IMR-90 (cell line): ENCODE measurements at regions not wholly inside any gene's neighbourhood (a gene's known extent, or its start where the extent isn't known, plus 50 kb on each side); places are given as distances from the start of the nearest gene placed in this dataset.

Experiments
- ATAC-seq: fragments of 200-7000 bp; cut with Tn5 transposase; 2 replicates; pipeline ENCODE4 v1.9.1; 2020; ENCODE audit warnings: low read depth, mild to moderate bottlenecking, moderate library complexity
- BruUV-seq: library from RNA; stranded (reverse); fragments of 400-500 nt; replicated peaks from 2 replicates; lab custom pipeline; 2021; lab: Mats Ljungman, UMichigan
- CTCF ChIA-PET: fragments of 300-600 bp; formaldehyde crosslinking; extraction: SDS; loops from one replicate; lab custom pipeline; 2021; ENCODE audit warnings: antibody characterized with exemption; lab: Yijun Ruan, JAX
- POLR2A ChIA-PET: fragments of 300-600 bp; sonication (Branson Sonifier 250); formaldehyde crosslinking; loops from one replicate; lab custom pipeline; 2022; ENCODE audit warnings: antibody characterized with exemption; ENCODE audit not compliant: unreplicated experiment; lab: Charles Lee
- DNase-seq: peaks from one replicate; pipeline ENCODE4 v3.0.0; 2013
- H2AFZ ChIP-seq: replicated peaks from 2 replicates; pipeline ENCODE3; 2013; ENCODE audit warnings: low read length, mild to moderate bottlenecking; ENCODE audit not compliant: poor library complexity
- H2AK5ac ChIP-seq: 2 replicates; pipeline ENCODE4 v1.6.1; 2013; ENCODE audit warnings: low read depth, low read length, inconsistent platforms
- H2AK9ac ChIP-seq: replicated peaks from 2 replicates; pipeline ENCODE3; 2013; ENCODE audit warnings: mild to moderate bottlenecking, low read depth, low read length, moderate library complexity; ENCODE audit not compliant: poor library complexity
- H2BK120ac ChIP-seq: 2 replicates; pipeline ENCODE4 v1.6.1; 2013; ENCODE audit warnings: low read depth, low read length, inconsistent platforms
- H2BK15ac ChIP-seq: 3 replicates; pipeline ENCODE4 v1.6.1; 2013; ENCODE audit warnings: low read depth, low read length, inconsistent platforms
- H2BK20ac ChIP-seq: 2 replicates; pipeline ENCODE4 v1.6.1; 2013; ENCODE audit warnings: low read depth, mild to moderate bottlenecking, inconsistent platforms, low read length, moderate library complexity
- H2BK5ac ChIP-seq: 2 replicates; pipeline ENCODE4 v1.6.1; 2013; ENCODE audit warnings: mild to moderate bottlenecking, low read depth, low read length, inconsistent platforms; ENCODE audit not compliant: poor library complexity, severe bottlenecking
- H3K14ac ChIP-seq: replicated peaks from 2 replicates; pipeline ENCODE4 v1.6.1; 2013; ENCODE audit warnings: low read depth, low read length, inconsistent platforms
- H3K18ac ChIP-seq: 2 replicates; pipeline ENCODE4 v1.6.1; 2013; ENCODE audit warnings: low read depth, low read length, control low read depth
- H3K23ac ChIP-seq: 2 replicates; pipeline ENCODE4 v1.6.1; 2013; ENCODE audit warnings: low read depth, low read length, inconsistent platforms
- H3K27ac ChIP-seq: 2 replicates; pipeline ENCODE4 v1.5.1; 2013; ENCODE audit warnings: mild to moderate bottlenecking, control low read depth, low read length; ENCODE audit not compliant: insufficient read depth
- H3K27me3 ChIP-seq: 2 replicates; pipeline ENCODE4 v1.6.1; 2013; ENCODE audit warnings: low read length; ENCODE audit not compliant: control insufficient read depth, insufficient read depth
- H3K36me3 ChIP-seq: 2 replicates; pipeline ENCODE4 v1.6.1; 2013; ENCODE audit warnings: low read length, mixed read lengths; ENCODE audit not compliant: control insufficient read depth, insufficient read depth
- H3K4ac ChIP-seq: 2 replicates; pipeline ENCODE4 v1.6.1; 2013; ENCODE audit warnings: low read depth, low read length, inconsistent platforms
- H3K4me1 ChIP-seq: 2 replicates; pipeline ENCODE4 v1.6.1; 2013; ENCODE audit warnings: low read length, mixed read lengths; ENCODE audit not compliant: control insufficient read depth, insufficient read depth
- H3K4me2 ChIP-seq: 2 replicates; pipeline ENCODE4 v1.6.1; 2013; ENCODE audit warnings: low read depth, mild to moderate bottlenecking, control low read depth, low read length, moderate library complexity
- H3K4me3 ChIP-seq: 2 replicates; pipeline ENCODE4 v1.5.1; 2013; ENCODE audit warnings: low read depth, mild to moderate bottlenecking, control low read depth, low read length, moderate library complexity; ENCODE audit not compliant: insufficient read depth
- H3K56ac ChIP-seq: 2 replicates; pipeline ENCODE4 v1.6.1; 2013; ENCODE audit warnings: low read length, inconsistent platforms; ENCODE audit not compliant: insufficient read depth; ENCODE audit errors: extremely low read depth
- H3K79me1 ChIP-seq, 2 experiments: 2 replicates each; pipeline ENCODE4 v1.6.1; 2013; ENCODE audit warnings: low read length in 2 of 2, inconsistent platforms in 1 of 2, low read depth in 1 of 2
- H3K9ac ChIP-seq: 2 replicates; pipeline ENCODE4 v1.6.1; 2013; ENCODE audit warnings: low read depth, low read length, control low read depth
- H3K9me1 ChIP-seq: 2 replicates; pipeline ENCODE4 v1.6.1; 2013; ENCODE audit warnings: low read length, inconsistent platforms; ENCODE audit not compliant: insufficient read depth
- H3K9me3 ChIP-seq: 2 replicates; pipeline ENCODE4 v1.6.1; 2013; ENCODE audit warnings: low read length; ENCODE audit not compliant: control insufficient read depth, insufficient read depth
- H4K20me1 ChIP-seq: 2 replicates; pipeline ENCODE4 v1.6.1; 2013; ENCODE audit warnings: low read length, inconsistent platforms; ENCODE audit not compliant: insufficient read depth
- H4K5ac ChIP-seq: 2 replicates; pipeline ENCODE4 v1.6.1; 2013; ENCODE audit warnings: mild to moderate bottlenecking, low read depth, low read length, control low read depth
- H4K8ac ChIP-seq, 2 experiments: 2 replicates each; pipeline ENCODE4 v1.6.1; 2013; ENCODE audit warnings: low read depth in 2 of 2, low read length in 2 of 2, control low read depth in 1 of 2, inconsistent platforms in 1 of 2
- H4K91ac ChIP-seq: 2 replicates; pipeline ENCODE4 v1.6.1; 2013; ENCODE audit warnings: low read depth, low read length, inconsistent platforms; ENCODE audit not compliant: insufficient read depth
- CHD1 ChIP-seq: IDR thresholded peaks from 2 replicates; pipeline ENCODE4 v1.6.1; 2012; ENCODE audit warnings: low read depth, low read length, improper control_type of control experiment
- FOS ChIP-seq: fragments of 150-350 bp; IDR thresholded peaks from 2 replicates; pipeline ENCODE4 v1.6.1; 2016; ENCODE audit warnings: low read depth, low read length
- NFE2L2 ChIP-seq: fragments of 150-350 bp; IDR thresholded peaks from 2 replicates; pipeline ENCODE4 v1.6.1; 2016; ENCODE audit warnings: low read depth, mild to moderate bottlenecking, low read length
- POLR2A ChIP-seq: IDR thresholded peaks from 2 replicates; pipeline ENCODE4 v1.6.1; 2012; ENCODE audit warnings: mild to moderate bottlenecking, low read depth, low read length
- RCOR1 ChIP-seq: IDR thresholded peaks from 2 replicates; pipeline ENCODE4 v1.6.1; 2012; ENCODE audit warnings: mild to moderate bottlenecking, low read length, improper control_type of control experiment; ENCODE audit not compliant: insufficient replicate concordance
- WGBS, 2 experiments: methylation state at CpG; one replicate each; pipeline versions ENCODE4 v1.1.5 to v1.1.7; 2013; ENCODE audit warnings: missing lambda C conversion rate in 2 of 2; ENCODE audit not compliant: insufficient read length in 1 of 2; ENCODE audit errors: extremely low coverage in 2 of 2; 5-methylcytosine and 5-hydroxymethylcytosine counted together
- dilution Hi-C: fragments of 300-500 bp; cut with HindIII; formaldehyde crosslinking; loops from one replicate; pipeline ENCODE4 v1.14.3; 2018; ENCODE audit warnings: low sequenced_read_pairs; ENCODE audit not compliant: unreplicated experiment
- in situ Hi-C: fragments of 300-500 bp; cut with MboI; formaldehyde crosslinking; loops from 3 replicates; pipeline ENCODE4 v1.14.3; 2019; ENCODE audit warnings: low sequenced_read_pairs, inconsistent platforms, mixed read lengths
- intact Hi-C: fragments of 100-400 bp; cut with micrococcal nuclease; formaldehyde crosslinking; loops from 2 replicates; pipeline ENCODE4 v1.10.0; 2022

DNA sequence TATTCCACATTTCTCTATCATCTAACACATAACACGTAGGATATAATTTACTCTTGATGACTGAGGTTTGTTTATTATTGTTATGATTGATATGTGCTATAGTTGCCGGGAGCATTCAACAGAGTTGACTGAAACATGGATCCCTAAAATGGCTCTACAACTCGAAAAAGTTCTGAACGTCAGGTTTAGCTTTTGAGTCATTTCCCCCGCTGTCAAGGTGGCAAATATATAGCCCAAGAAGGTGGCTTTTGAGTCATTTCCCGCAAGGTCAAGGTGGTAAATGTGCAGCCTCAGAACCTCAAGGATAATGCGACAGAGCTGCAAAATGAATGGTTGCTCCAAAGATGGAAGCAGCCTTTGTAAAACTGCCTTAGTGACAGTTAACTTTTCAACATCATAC, 104.0 kb downstream of the NIBAN1 start:
- in situ Hi-C loops: no loop called here
- Histone ChIP-seq H3K23ac (no peak overlapping the region), H3K27ac (no peak overlapping the region), H2AFZ (no peak overlapping the region), H4K8ac (no peak overlapping the region), H2BK120ac (no peak overlapping the region), H3K4me2 (no peak overlapping the region), H2AK5ac (no peak overlapping the region), H3K9me3 (no peaks in the 10 kb centered on the region), H4K91ac (no peak overlapping the region), H3K4me1 (peaks cover 5% of the 10 kb centered on the region), H3K36me3 (no peaks in the 10 kb centered on the region), H3K9me1 (0 out of 2 replicates have a peak, but pooled peaks cover 6% of the 10 kb centered on the region), H3K4ac (no peak overlapping the region), H2AK9ac (no peak overlapping the region), H2BK20ac (no peak overlapping the region), H2BK5ac (no peak overlapping the region), H3K18ac (no peak overlapping the region), H3K9ac (no peak overlapping the region), H2BK15ac (no peak overlapping the region), H3K56ac (no peak overlapping the region), H4K5ac (no peak overlapping the region), H3K14ac (no peak overlapping the region), H3K27me3 (no peaks in the 10 kb centered on the region), H3K4me3 (no peak overlapping the region), H3K79me1 (no peaks in the 10 kb centered on the region), H4K20me1 (no peaks in the 10 kb centered on the region; the same call in 1 of the 2 replicates)
- CTCF ChIA-PET: no interaction called here
- intact Hi-C loops: no loop called here
- POLR2A ChIA-PET: no interaction called here
- ATAC-seq (no peak), DNase-seq (no peak)
- TF ChIP-seq FOS (no peak), POLR2A (no peak), NFE2L2 (no peak), CHD1 (no peak), RCOR1 (no peak)
- WGBS, 2 experiments: 81% methylated on average over 4 of the region's 7 CpGs; no CpG with 5 or more reads in 1 of the 2 experiments
- dilution Hi-C loops: no loop called here
- BruUV-seq: no TSS peak
